ENCODE measurements at regions not wholly inside any gene's neighbourhood (a gene's known extent, or its start where the extent isn't known, plus 50 kb on each side); places are given as distances from the start of the nearest gene placed in this dataset.

GRCh38 chr17:71703701-71704100 lies 417.1 kb upstream of the SOX9 start:
- no peak overlapping the region for H3K27ac ChIP-seq (ENCODE audit: insufficient read depth, low read depth, low read length)
- H4K20me1 ChIP-seq (replicated peaks; ENCODE audit: control insufficient read depth, extremely low read depth, insufficient read depth, low read length) = no peaks in the 10 kb centered on the region
- ChIA-PET POLR2A (no interaction called here), CTCF (no interaction called here)
- no peak overlapping the region for H3K4me2 ChIP-seq (ENCODE audit: insufficient read depth, low read length)
- H3K4me1 ChIP-seq (ENCODE audit: control insufficient read depth, extremely low read depth, insufficient read depth, low read length) = no peaks in the 10 kb centered on the region
- dilution Hi-C loops (cut with MboI; ENCODE audit: extremely low pct_ligation_motif_present, low sequenced_read_pairs) = no loop called here
- no TSS peak for BruUV-seq (replicated peaks)
- no peaks in the 10 kb centered on the region for H3K79me2 ChIP-seq (ENCODE audit: control insufficient read depth, insufficient read depth, low read length)
- H3K9me1 ChIP-seq (replicated peaks; ENCODE audit: control insufficient read depth, extremely low read depth, insufficient read depth, low read length) = no peaks in the 10 kb centered on the region
- no peak overlapping the region for H3K4me3 ChIP-seq (replicated peaks in 1 of 3; ENCODE audit: insufficient read depth in 1 of 3, low read depth in 1 of 3, low read length in 3 of 3)
- intact Hi-C loops (cut with micrococcal nuclease) = no loop called here
- DNase-seq (ENCODE audit: low read depth, low spot score) (no peak), FAIRE-seq (no peak)
- H3K36me3 ChIP-seq (ENCODE audit: control insufficient read depth in 2 of 2, extremely low read depth in 1 of 2, insufficient read depth in 2 of 2, low read length in 2 of 2) = no peaks in the 10 kb centered on the region
- no peaks in the 10 kb centered on the region for H3K27me3 ChIP-seq (ENCODE audit: control insufficient read depth in 2 of 2, insufficient read depth in 2 of 2, low read length in 2 of 2)
- no peak overlapping the region for H3K9ac ChIP-seq (replicated peaks; ENCODE audit: extremely low read depth, insufficient read depth, low read length)
- TF ChIP-seq MYC (IDR thresholded peaks at IDR 0.05; ENCODE audit: low read depth, low read length) (no peak), EZH2 (IDR thresholded peaks at IDR 0.05; ENCODE audit: borderline replicate concordance, low read depth, low read length, severe bottlenecking) (no peak), CTCF (IDR thresholded peaks at IDR 0.05; ENCODE audit: extremely low read depth in 1 of 2, insufficient read depth in 1 of 2, low read depth in 1 of 2, low read length in 2 of 2) (no peak), JUN (IDR thresholded peaks at IDR 0.05; ENCODE audit: borderline replicate concordance, insufficient read depth, insufficient read length, low read depth) (no peak), FOS (IDR thresholded peaks at IDR 0.05; ENCODE audit: borderline replicate concordance, insufficient read depth, low read length) (no peak), GATA2 (IDR thresholded peaks at IDR 0.05; ENCODE audit: insufficient read depth, insufficient read length, low read depth, low read length) (no peak), POLR2A (IDR thresholded peaks at IDR 0.05; ENCODE audit: low read depth, low read length) (no peak), POLR2AphosphoS5 (IDR thresholded peaks at IDR 0.05; ENCODE audit: insufficient read depth, low read depth, low read length) (no peak)
- TF ChIP-seq, protein P1, sequence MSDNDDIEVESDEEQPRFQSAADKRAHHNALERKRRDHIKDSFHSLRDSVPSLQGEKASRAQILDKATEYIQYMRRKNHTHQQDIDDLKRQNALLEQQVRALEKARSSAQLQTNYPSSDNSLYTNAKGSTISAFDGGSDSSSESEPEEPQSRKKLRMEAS (IDR thresholded peaks at IDR 0.05; ENCODE audit: insufficient read depth, insufficient read length) = no peak
- H3K9me3 ChIP-seq (replicated peaks; ENCODE audit: control insufficient read depth, insufficient read depth, low read length) = peaks cover 2% of the 10 kb centered on the region
- H2AFZ ChIP-seq (ENCODE audit: low read depth, low read length) = no peak overlapping the region

All from endothelial cell of umbilical vein (primary cell).